ENCODE measurements at regions not wholly inside any gene's neighbourhood (a gene's known extent, or its start where the extent isn't known, plus 50 kb on each side); places are given as distances from the start of the nearest gene placed in this dataset.

DNA sequence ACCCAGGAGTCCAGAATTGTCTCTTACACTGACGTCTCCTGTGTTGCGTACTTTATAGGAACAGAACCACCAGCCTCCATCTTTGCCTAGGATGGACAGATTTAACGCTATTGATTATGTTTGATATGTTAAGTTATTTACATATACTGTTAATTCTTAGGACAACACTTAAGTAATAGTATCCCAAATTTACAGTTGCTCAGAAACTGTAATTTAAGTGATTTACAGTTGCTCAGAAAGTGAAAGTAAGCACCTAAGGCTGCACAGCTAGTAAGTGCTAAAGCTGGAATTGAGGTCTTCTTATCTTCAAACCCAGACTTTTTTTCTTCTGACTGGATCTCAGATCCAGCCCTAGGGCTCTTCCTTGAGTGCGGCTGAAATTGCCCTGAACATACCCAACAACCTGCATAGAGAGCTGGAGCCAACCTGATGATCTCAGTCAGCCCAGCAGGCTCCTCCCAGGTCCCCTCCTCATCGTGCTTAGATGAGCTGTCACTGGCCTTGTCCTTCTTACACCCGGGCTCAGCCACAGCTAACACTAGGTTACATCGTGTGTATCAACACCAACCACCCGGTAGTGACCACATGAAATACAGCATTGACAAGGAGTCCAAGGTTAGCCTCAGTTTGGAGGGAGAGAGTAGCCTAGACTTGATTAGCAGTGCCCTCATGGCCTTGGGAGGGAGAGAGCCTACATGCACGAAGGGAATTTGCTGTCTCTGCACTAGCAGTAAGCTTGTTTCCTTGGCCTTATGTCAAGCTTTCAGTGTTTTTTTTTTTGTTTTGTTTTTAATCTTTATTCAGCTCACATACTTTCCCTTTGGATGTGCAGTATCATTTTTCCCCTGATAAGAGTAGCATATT, 111.1 kb upstream of the ARHGAP5 start:
- no peak for DNase-seq (ENCODE audit: low read depth)

DNA sequence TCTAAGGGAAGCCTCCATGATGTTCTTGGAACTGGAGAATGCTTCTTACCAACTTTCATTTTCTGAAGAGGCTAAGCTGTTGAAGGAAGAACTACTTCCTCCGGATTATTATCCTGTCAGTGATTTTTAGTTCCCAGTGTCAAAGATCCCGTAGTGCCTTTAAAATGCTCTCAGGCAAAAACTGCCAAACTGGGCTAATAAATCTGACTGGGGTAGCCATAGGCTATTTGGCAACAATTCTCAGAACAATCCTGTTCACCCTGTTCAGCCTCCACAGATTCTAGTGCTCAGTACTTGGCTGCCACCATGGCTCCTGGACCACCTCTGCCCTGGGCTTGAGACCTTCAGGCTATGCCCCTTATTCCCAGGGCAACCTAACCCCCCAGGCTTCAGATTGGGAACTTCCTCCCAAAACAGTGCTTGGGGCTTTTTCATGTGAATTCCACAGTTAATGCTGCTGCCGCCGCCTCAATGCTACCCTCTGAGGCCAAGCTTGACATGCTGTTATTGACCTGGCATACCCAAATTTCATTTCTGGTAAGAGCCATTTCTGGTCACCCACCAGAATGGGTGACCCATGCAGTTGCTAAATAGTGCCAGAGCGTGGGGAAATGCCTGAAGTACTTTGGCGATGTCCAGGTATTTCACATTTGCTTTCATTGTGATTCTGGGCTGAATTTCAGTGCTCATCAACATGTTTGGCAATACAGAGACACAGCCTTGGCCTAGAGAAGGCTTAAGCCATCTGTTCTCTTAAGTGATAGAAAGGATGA, 110.0 kb upstream of the ARHGAP5 start:
- DNase-seq (ENCODE audit: low read depth), result no peak

DNA sequence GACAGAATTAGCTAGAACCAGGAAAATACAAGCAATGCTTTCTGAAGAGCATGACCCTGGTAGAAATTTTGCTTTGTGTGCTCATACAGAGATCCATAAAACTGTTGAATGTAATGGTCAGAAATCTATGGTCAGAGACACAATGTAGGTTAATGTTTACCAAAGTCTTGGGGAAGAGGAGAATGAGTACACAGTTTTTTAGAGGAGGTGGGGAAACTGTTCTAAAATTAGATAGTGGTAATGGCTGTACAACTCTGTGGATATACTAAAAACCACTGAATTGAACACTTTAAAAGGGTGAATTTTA, 109.5 kb upstream of the ARHGAP5 start:
- no peak for DNase-seq (ENCODE audit: low read depth)

DNA sequence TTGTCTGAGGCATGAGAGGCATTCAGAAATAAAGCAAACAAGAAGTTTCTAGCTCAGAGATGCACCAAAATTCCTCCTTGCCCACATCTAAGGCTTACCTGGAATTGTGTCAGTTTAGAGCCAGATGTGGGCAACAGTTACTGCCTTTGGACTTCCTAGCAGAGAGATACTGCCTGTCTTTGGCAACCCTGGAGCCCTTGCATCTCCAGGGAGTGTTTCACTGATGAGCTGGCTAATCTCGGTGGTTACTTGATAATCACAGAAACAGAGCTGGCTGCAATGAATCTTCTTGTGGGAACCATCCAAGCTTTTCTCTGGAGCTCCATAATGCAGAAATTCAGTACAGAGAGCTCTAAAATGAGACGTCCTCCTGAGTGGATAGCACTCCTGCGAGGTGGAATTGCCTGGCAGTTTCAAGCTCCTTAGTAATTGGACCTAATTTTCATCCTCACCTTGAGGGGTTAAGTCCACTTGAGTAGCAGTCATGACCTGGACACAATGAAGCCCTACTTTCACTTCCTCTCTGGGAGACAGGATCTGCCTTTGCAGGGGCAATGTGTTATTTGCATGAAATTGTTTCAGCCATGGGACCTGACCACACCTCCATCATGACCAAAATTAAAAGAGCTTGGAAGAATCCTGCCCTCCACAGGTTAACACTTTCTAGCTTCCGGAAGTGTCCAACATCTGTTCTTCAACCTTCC, 108.8 kb upstream of the ARHGAP5 start:
- DNase-seq (ENCODE audit: low read depth), result peak; percentile 47

DNA sequence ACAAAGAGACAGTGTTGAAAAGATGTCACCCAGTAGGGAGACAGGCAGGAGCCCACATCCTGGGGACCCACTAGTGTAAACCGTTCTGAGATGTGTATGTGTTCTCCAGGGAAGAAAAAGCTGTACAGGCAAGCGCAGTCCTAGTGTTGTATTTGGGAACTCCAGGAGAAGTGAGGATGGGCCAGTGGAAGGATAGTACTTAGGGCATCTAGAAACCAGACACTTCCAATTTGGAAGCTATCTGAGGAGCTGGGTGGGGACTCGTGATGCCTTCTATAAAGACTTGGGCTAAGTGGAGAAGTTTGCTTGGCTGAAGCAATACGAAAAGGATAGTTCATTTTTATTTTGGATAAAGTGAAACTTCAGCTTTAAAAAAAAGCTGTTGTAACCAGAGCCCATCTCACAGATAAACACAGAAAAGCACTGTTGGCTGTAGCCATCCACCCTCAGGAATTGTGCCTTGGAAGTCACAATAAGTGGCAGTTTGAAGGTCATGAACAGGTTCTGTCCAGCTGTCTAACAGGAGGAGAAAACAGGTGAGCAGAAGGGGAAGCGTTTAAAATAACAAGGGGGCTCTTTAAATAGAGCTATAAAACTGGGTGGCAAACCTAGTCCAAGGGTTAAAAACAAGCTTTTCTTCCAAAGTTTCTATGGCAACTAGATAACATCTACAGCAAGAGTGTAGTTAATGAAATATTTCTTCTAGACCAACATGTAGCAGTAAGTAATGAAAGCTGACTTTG, 108.0 kb upstream of the ARHGAP5 start:
- no peak for DNase-seq (ENCODE audit: low read depth)

DNA sequence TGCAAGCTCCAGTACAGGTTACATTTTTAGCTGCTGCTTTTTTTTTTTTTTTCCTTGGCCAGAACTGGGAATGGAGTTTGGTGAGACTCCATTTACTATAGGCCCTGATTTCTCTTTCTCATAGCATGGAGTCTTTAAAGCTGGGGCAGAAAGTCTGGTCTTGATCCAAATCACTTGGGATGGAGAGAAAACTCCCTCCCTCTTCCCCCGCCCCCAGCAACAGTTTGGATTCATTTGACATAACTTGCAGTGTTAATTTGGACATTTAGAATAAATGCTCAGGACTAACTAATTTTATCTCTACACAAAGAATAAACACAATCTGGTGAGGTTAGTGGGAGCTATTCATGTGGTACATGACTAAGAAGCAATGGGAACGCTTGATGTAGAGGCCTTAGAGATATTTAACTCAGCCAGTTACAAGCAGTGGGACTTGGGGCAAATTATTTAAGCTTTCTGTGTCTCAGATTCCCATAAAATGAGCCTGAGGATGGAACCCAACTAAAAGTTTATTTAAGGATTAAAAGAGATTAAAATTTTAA, 107.3 kb upstream of the ARHGAP5 start:
- DNase-seq (ENCODE audit: low read depth), result no peak

DNA sequence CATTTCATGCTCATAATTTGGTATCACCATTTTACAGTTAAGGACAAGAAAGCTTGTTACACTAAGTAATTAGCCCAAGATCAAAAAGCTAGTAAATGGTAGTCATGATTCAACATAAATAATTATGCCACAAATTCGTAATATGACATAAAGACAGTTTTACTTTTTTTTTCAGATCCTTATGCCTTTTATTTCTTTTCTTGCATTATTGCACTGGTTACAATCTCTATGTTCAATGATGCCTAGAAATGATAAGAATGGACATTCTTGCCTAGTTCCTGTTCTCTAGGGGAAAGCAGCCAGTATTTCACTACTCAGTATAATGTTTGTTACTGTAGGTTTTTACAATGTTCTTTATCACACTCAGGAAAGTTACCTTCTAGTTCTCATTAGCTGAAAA, 106.4 kb upstream of the ARHGAP5 start:
- no peak for DNase-seq (ENCODE audit: low read depth)

DNA sequence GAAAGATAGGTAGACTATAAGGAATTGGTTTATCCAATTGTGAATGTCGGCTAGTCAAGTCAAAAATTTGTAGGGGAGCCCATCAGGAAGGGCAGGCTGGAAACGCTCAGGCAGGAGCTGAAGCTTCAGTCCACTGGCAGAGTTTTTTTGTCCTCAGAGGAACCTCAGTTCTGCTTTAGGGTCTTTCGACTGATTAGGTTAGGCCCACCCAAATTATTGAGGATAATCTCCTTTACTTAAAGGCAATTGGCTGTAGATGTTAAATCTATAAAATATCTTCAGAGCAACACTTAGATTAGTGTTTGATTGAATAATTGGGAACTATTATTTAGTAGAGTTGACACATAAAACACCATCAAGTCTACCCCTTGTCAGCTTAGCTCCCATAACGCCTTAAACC, 105.5 kb upstream of the ARHGAP5 start:
- DNase-seq (ENCODE audit: low read depth), result no peak

DNA sequence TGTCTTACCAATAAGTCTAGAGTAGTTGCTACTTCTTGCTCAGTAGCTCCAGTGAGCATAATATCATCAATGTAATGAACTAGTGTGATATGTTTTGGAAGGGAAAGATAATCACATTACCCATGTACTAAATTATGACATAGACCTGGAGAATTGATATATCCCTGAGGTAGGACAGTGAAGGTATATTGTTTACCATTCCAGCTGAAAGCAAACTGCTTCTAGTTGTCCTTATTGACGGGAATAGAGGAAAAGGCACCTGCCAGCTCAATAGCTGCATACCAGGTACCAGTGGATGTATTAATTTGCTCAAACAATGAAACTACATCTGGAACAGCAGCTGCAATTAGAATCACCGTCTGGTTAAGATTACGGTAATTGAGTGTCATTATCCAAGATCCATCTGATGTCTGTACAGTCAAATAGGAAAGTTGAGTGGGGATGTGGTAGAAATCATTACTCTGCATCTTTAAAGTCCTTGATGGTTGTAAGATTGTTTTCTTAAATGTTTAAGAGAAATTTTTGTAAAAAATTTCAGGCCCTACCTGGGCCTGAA, 100.0 kb upstream of the ARHGAP5 start:
- no peak for DNase-seq (ENCODE audit: low read depth)

DNA sequence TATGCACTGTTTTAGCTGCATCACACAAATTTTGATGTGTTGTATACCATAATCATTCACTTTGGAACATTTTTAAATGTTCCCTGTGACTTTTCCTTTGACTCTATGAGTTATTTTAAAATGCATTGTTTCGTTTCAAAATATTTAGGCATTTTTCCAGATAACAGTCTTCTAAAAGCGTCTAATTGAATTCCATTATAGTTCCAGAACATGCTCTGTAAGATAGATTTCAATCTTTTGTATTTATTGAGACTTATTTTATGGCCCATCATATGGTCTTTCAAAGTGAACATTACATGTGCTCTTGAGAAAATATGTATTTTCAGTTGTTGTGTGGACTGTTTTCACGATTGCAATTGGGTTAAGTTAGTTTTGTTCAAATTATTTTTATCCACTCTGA, 98.7 kb upstream of the ARHGAP5 start:
- DNase-seq (ENCODE audit: low read depth), result no peak

DNA sequence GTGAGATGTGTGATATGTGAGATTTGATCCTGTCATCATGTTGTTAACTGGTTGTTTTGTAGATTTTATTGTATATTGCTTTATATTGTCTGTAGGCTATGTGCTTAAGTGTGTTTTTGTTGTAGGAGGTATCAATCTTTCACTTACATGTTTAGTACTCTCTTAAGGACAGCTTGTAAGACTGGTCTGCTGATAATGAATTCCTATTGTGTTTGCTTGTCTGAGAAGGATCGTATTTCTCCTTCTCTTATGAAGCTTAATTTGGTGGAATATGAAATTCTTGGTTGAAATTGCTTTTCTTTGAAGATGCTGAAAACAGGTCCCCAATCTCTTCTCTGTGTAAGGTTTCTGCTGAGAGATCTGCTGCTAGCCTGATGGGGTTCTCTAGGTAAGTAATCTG, 94.5 kb upstream of the ARHGAP5 start:
- DNase-seq (ENCODE audit: low read depth), result no peak

DNA sequence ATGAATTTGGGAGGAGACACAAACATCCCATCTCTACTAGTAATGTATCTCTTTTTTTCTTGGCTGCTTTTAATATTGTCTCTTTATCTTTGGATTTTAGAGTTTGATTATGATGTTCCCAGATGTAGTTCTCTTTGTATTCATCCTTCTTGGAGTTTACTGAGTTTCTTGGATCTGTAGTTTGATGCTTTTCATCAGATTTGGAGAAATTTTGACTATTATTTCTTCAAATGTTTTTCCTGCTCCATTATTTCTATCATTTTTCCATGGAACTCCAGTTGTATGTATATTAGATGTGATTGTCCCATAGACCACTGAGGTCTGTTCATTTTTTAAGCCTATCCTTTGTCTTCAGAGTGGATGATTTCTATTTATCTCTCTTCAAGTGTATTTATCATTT, 90.7 kb upstream of the ARHGAP5 start:
- no peak for DNase-seq (ENCODE audit: low read depth)

DNA sequence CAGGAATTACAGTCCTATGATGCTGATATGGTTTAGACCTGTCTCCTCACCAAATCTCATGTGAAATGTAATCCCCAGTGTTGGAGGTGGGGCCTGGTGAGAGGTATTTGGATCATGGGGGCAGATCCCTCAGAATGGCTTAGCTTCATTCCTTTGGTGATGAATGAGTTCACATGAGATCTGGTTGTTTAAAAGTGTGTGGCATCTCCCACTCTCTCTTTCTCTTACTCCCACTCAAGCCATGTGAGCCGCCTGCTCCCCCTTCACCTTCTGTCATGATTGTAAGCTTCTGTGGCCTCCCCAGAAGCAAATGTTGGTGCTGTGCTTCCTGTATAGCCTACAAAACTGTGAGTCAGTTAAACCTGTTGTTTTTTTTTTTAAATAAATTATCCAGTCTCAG, 89.4 kb upstream of the ARHGAP5 start:
- DNase-seq (ENCODE audit: low read depth), result no peak

DNA sequence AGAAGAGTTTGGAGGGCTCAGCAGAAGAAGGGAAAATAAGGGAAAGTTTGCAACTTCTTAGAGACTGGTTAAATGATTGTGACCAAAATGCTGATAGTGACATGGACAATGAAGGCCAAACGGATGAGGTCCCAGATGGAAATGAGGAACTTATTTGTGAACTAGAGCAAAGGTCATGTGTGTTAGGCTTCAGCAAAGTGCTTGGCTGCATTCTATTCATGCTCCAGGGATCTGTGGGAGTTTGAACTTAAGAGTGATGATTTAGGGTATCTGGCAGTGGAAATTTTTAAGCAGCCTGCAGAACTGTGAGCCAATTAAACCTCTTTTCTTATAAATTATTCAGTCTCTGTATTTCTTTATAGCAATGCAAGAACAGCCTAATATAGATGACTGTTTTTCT, 88.9 kb upstream of the ARHGAP5 start:
- DNase-seq (ENCODE audit: low read depth), result no peak

DNA sequence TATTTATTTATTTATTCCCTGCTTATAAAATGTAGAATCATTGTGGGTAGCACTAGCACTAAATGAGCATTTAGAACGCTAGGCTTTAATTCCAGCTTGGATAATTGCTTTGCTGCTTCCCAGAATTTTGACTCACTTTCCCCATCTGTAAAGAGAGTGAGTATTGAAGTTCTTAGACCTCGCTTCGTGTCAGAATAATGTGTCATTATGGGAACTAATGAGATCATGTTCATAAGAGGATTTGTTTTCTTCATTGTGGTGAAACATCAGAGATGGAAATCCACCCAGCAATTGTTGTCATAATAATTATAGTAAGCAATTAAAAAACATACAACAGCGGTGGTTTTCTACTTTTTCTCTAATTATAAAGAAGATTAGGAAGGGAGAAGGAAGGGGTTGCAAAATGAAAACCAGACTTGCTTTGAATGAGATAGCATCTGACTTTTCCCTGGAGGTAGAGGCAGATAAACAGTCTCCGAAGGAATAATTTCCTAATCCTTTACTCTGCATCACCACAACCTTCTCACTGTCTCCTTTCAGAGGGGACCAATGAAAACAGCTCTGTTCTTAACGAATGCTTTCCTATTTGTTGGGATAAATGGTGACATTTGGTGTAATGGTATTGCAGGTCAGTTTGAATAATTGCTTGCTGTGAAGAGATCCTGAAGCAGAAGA, 86.8 kb upstream of the ARHGAP5 start:
- no peak for DNase-seq (ENCODE audit: low read depth)

DNA sequence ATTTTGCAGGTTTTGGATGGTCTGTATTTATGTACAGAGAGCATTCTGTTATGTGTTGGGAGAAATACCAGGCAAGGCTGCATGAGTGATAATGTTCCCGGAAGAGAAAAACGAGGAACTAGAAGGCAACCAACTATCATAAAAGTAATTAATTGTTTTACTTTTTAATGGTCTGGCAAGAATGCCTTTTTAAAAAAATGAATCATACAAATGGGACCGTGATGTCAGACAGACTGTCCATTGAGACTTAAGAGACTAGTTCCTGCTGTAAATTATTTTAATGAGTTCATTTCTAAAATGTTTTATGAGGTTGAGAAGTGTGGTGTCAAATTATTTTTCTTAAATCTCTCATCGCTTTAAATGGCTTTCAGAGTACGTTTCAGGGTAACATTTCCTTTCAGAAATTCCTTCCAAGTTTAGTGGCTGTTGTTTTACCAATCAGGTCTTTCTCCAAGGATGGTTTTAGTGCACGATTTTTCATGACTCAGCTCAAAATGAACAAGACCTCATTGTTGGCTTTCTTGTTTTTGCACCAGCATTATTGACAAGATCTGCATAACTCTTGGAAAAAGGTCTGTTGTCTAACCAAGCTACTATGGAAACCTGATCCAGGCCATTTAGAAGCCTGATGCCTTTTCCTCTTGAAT, 86.1 kb upstream of the ARHGAP5 start:
- peak; percentile 50 for DNase-seq (ENCODE audit: low read depth)

DNA sequence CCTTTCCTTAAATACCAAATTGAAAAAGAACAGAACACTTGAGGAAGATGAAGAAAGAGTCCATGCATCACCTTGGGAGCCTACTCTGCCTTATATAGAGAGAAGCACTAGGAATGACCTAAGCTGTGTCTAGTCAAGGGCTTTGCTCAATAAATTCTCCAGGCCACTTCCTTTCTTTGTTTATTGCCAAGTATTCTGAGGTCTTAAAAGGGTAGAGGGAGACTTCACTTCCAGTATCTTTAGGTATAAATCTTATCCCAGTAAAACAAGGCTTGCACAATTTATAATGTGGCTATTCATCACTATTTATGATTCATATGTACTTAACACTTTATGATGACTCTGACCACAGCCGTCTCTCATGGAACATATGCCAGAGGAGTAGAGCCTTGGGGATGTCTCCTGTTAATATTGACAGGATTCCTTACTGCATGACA, 85.1 kb upstream of the ARHGAP5 start:
- DNase-seq (ENCODE audit: low read depth), result peak; percentile 55

DNA sequence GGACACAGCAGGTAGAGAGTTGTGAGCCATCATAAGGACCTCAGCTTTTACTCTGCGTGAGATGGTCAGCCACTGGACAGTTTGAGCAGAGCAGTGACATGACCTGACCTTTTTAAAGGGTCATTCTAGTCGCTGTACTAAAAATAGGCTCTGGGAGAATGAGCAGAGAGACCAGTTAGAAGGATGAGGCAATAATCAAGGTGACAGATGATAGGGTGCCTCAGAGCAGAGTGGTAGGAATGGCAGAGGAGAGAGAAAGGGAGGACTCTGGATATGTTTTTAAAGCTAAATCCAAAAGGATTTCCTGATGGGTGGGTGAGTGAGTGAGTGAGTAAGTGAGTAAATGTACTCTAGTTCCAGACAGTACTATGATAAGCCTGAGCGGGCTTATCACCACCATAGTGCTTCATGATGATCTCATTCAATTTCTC, 83.6 kb upstream of the ARHGAP5 start:
- DNase-seq (ENCODE audit: low read depth), result no peak

DNA sequence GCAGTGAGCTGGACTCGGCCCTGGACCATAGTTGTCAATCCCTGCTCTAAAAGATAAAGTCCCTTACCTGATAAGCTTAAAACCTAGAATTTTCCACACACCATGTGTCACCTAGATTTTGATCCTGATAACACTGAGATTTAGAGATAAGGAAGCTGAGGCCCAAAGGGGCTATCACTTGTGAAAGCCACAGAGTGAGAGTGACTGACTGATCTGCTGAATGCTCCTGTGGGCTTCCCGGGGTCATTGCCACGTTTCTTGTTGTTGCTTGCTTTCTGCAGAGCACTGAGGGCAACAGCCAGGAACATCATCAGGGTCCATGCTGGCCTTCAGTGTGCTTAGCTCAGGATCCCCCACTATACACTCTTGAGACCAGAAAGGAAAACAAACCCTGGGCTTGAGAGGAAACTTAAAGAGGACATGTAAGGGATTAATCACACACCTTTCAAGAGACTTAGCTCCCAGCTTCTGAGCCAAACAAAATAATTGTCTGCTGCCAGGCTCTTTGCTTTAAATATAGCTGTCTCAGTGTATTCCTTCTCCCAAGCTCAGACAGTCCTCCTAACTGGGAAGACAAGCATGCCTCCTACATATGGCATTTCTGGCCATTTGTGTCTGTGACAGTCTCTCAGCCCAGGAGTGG, 82.6 kb upstream of the ARHGAP5 start:
- DNase-seq (ENCODE audit: low read depth), result no peak

DNA sequence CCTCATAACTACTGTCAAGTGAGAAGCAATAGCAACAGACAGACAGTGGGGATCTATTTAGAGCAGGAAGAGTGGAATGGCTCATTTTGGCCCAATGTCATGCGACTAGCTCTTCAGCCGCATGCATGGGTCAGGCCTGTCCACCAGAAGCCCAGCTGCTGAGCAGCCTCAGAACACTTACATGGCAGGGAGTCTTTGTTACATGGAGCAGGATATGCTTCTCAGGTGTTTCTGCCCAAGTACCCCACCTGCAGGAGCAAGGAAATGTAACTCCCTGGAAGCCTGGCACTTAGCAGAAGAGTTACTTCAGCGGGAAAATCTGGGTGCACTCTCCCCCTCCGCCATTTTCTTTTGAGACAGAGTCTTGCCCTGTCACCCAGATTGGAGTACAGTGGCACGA, 73.5 kb upstream of the ARHGAP5 start:
- no peak for DNase-seq (ENCODE audit: low read depth)
